Adrenal gland (tissue), 9 donors: ENCODE measurements at regions not wholly inside any gene's neighbourhood (a gene's known extent, or its start where the extent isn't known, plus 50 kb on each side); places are given as distances from the start of the nearest gene placed in this dataset.

Source experiments
- DNase-seq, 7 donors: peaks; one replicate each; pipeline ENCODE4 v3.0.0-alpha.2; 2019 to 2020
- H3K27ac ChIP-seq, 5 donors: fragments of 200-600 bp; sonication (generic) in 4 of 5; 1 replicate in 3 of 5; 2 replicates in 2 of 5; pipeline versions ENCODE4 v1.5.1 to v1.8.0; 2016 to 2020; ENCODE audit warnings: mild to moderate bottlenecking in 1 of 5
- H3K27me3 ChIP-seq: fragments of 200-600 bp; 2 replicates; pipeline ENCODE4 v1.8.0; 2021
- H3K36me3 ChIP-seq, 2 donors: fragments of 200-600 bp; replicated peaks in 1 of 2; 1 replicate in 1 of 2; 2 replicates in 1 of 2; pipeline versions ENCODE4 v1.5.1 to v1.8.0; 2018 to 2022
- H3K4me1 ChIP-seq, 2 donors: fragments of 200-600 bp; replicated peaks in 1 of 2; 1 replicate in 1 of 2; 2 replicates in 1 of 2; pipeline versions ENCODE4 v1.5.1 to v1.8.0; 2018 to 2021
- H3K4me3 ChIP-seq, 4 donors: fragments of 200-600 bp; sonication (generic) in 3 of 4; one replicate each; pipeline ENCODE4 v1.5.1; 2016 to 2018
- H3K9me3 ChIP-seq, 3 donors: fragments of 200-600 bp; sonication (generic) in 1 of 3; replicated peaks in 1 of 3; 1 replicate in 2 of 3; 2 replicates in 1 of 3; pipeline versions ENCODE4 v1.5.1 to v1.8.0; 2016 to 2021
- POLR2A ChIP-seq, 2 donors: fragments of 450-650 bp; IDR thresholded peaks; one replicate each; pipeline ENCODE4 v1.6.1; 2017; ENCODE audit warnings: antibody characterized with exemption in 2 of 2, mild to moderate bottlenecking in 2 of 2, moderate library complexity in 1 of 2
- WGBS, 4 donors: extraction: QIAGEN DNeasy Blood & Tissue Kit in 2 of 4; methylation state at CpG; one replicate each; pipeline versions ENCODE4 v1.1.5 to v1.1.7; 2013 to 2017; 5-methylcytosine and 5-hydroxymethylcytosine counted together
- intact Hi-C, 2 donors: fragments of 100-400 bp; cut with DNase I; formaldehyde crosslinking; loops; one replicate each; pipeline versions ENCODE4 v1.14.1 to v1.15.0; 2022 to 2023
- TF ChIP-seq, protein P1 (sequence below), 6 experiments: fragments of 450-650 bp in 4 of 6; fragments of 200-600 bp in 2 of 6; sonication (generic) in 1 of 6; IDR thresholded peaks; 1 replicate in 5 of 6; 2 replicates in 1 of 6; pipeline versions ENCODE4 v1.5.1 to v1.8.0; 2016 to 2021; ENCODE audit warnings: antibody characterized with exemption in 6 of 6, mild to moderate bottlenecking in 2 of 6, moderate library complexity in 1 of 6
- donor health status: healthy with polysubstance abuse.
- donor health status: Bipolar disorder and iron deficiency.
- donor health status: DM: yes; HTN: yes; CAD: no.
- donor health status: DM: no; HTN: no; CAD: no.
- donor health status: DM: no; HTN: no; CAD: no.

DNA sequence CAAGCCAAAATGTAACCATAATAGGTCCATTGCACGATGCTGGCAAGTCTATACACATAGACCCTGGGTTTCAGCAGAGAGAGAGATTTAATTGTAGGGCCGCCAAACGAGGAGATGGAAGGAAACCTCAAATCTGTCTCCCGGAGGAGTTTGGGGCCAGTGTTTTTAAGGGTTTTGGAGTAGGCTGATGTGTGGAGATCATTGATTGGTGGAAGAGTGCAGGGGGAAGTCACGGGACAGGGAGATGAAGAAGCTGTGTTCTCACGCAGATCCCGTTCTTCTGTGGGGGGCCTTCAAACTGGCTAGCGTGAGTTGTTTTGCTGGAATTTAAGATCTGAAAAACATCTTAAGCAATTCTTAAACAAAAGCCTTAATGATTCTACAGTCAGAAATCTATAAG lies 84.8 kb downstream of the KATNIP start:
- WGBS, 4 donors = 88 to 94% (median 91%) methylated on average over 8 of the region's 8 CpGs
- no peaks in the 10 kb centered on the region for H3K27me3 ChIP-seq
- intact Hi-C loops = no loop called here
- no peaks in the 10 kb centered on the region for H3K4me1 ChIP-seq
- no peak for TF ChIP-seq POLR2A (IDR thresholded peaks at IDR 0.05)
- TF ChIP-seq, protein P1, sequence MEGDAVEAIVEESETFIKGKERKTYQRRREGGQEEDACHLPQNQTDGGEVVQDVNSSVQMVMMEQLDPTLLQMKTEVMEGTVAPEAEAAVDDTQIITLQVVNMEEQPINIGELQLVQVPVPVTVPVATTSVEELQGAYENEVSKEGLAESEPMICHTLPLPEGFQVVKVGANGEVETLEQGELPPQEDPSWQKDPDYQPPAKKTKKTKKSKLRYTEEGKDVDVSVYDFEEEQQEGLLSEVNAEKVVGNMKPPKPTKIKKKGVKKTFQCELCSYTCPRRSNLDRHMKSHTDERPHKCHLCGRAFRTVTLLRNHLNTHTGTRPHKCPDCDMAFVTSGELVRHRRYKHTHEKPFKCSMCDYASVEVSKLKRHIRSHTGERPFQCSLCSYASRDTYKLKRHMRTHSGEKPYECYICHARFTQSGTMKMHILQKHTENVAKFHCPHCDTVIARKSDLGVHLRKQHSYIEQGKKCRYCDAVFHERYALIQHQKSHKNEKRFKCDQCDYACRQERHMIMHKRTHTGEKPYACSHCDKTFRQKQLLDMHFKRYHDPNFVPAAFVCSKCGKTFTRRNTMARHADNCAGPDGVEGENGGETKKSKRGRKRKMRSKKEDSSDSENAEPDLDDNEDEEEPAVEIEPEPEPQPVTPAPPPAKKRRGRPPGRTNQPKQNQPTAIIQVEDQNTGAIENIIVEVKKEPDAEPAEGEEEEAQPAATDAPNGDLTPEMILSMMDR (IDR thresholded peaks at IDR 0.05) = no peak
- no peaks in the 10 kb centered on the region for H3K36me3 ChIP-seq
- DNase-seq = no peak
- H3K9me3 ChIP-seq = no peaks in the 10 kb centered on the region
- no peak overlapping the region for H3K27ac ChIP-seq
- no peak overlapping the region for H3K4me3 ChIP-seq

DNA sequence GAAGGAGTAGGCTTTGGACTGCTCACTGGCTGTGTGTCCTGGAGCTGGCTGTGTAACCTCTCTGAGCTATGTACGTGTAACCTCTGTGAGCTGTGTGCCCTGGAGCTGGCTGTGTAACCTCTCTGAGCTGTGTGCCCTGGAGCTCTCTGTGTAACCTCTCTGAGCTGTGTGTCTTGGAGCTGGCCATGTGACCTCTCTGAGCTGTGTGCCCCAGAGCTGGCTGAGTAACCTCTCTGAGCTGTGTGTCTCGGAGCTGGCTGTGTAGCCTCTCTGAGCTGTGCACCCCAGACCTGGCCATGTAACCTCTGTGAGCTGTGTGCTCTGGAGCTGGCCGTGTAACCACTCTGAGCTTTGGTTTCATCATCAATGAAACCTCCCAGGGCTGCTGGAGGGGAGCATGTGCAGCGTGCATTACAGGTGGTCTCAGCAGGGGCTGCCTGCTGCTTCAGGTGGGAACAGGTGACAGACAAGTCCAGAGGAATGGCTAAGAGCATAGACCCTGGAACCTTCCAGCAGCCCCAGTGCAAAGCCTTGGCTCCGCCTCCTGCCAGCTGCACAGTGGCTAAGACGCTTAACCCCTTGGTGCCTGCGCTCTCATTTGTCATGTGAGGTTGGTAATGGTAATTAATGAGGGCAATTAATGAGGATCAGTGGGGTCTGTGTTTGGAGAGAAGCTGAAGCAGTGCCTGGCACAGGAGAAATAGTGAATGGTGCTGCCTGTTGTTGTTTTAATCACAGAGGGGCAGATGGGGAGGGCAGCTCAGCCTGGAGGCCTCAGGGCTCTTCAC lies 86.7 kb downstream of the KATNIP start:
- no peak for TF ChIP-seq POLR2A (IDR thresholded peaks at IDR 0.05)
- TF ChIP-seq, protein P1 (IDR thresholded peaks at IDR 0.05) = no peak
- Histone ChIP-seq H3K9me3 (no peaks in the 10 kb centered on the region), H3K4me3 (no peak overlapping the region), H3K4me1 (no peaks in the 10 kb centered on the region), H3K27me3 (no peaks in the 10 kb centered on the region), H3K36me3 (no peaks in the 10 kb centered on the region), H3K27ac (no peak overlapping the region)
- intact Hi-C loops = no loop called here
- 85 to 100% (median 91%) methylated on average over 4 to 7 of the region's 7 CpGs for WGBS, 4 donors
- DNase-seq = no peak

DNA sequence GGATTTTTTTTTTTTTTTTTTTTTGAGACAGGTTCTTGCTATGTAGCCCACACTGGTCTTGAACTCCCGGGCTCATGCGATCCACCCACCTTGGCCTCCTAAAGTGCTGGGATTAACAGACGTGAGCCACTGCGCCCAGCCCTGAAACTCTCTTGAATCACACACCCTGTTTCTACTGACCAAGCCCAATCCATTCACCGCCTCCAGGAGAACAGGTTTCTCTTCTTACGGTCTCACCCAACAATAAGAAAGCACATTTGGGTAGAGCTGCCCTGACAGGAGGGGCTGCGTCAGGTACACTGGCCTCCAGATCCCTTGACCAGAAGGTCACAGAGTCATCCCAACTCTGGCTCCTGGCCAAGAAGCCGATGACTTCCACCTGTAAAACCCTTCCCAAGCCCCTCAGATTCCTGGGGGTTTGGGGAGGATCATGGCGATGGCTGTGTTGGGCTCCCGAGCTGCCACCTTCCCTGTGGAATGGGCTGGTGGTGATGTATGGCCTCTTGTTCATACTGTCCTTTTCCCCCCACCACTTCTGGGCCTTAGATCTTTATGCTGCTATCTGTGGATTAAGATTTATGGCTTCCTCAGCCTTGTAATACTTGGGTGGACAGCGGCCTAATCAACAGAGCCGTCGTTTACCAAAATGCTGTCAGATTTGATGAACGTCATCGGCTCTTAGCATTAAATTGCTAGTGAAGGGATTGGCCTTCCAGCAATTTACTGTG lies 89.1 kb downstream of the KATNIP start:
- no peak for DNase-seq
- H3K9me3 ChIP-seq = no peaks in the 10 kb centered on the region
- 59 to 77% (median 69%) methylated on average over 10 to 15 of the region's 15 CpGs for WGBS, 4 donors
- intact Hi-C loops = no loop called here
- no peaks in the 10 kb centered on the region for H3K27me3 ChIP-seq
- H3K4me1 ChIP-seq = no peaks in the 10 kb centered on the region
- no peaks in the 10 kb centered on the region for H3K36me3 ChIP-seq
- no peak overlapping the region for H3K27ac ChIP-seq
- H3K4me3 ChIP-seq = no peak overlapping the region
- no peak for TF ChIP-seq POLR2A (IDR thresholded peaks at IDR 0.05)
- TF ChIP-seq, protein P1 (IDR thresholded peaks at IDR 0.05) = no peak

DNA sequence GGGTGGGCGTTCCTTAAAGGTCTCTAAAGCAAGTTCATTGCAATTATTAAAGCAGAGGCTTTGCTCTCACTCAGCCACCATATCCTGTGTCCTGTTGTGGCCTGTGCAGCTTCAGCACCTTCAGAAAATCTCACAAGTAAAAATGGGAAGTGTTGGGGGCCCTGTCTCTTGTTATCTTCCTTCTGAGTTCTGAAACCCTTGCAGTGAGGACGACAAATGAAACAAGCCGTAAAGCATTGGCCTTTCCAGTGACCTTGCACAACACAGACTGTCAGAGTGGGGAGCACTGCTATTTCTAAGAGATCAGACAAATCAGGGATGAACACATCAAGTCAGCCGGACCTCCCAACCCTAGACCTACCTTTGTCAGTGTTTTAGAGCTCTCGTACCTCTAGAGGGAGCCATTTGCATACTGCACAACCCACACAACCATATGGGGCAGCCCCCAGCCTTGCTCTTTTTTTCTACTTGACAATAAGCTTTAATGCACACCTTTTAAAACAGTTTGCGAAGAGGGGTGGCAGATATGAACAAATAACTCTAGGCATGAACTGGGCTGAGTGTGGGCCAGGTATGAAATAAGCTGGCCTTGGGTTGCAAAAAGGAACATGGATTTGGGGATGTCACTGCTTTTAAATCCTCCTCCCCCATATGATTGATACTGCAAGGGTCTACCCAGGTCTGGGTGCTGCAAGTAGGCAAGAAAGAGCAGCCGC lies 89.8 kb downstream of the KATNIP start:
- no peaks in the 10 kb centered on the region for H3K27me3 ChIP-seq
- peak in 3 of 7 donors; percentile 21 to 56 (median 26) for DNase-seq
- no peak overlapping the region for H3K27ac ChIP-seq
- no peaks in the 10 kb centered on the region for H3K4me1 ChIP-seq
- TF ChIP-seq, protein P1 (IDR thresholded peaks at IDR 0.05) = peak; percentile 21 to 53 (median 31)
- TF ChIP-seq POLR2A (IDR thresholded peaks at IDR 0.05) = no peak
- H3K9me3 ChIP-seq = no peaks in the 10 kb centered on the region
- 61 to 69% (median 63%) methylated on average over 6 to 7 of the region's 7 CpGs for WGBS, 4 donors
- no peaks in the 10 kb centered on the region for H3K36me3 ChIP-seq
- no peak overlapping the region for H3K4me3 ChIP-seq
- intact Hi-C loops = loop anchor here in 1 of 2 donors (10.0 kb wide), 1 partner anchor 415 kb away; no protein-coding TSS in a partner anchor
